NT2/D1 (cell line): ENCODE measurements at regions not wholly inside any gene's neighbourhood (a gene's known extent, or its start where the extent isn't known, plus 50 kb on each side); places are given as distances from the start of the nearest gene placed in this dataset.

Source experiments
- SUZ12 ChIP-seq: IDR thresholded peaks from 2 replicates; pipeline ENCODE4 v1.6.1; 2011; ENCODE audit not compliant: insufficient read length, insufficient read depth; ENCODE audit errors: extremely low read depth
- ZNF274 ChIP-seq: IDR thresholded peaks from 2 replicates; pipeline ENCODE4 v1.6.1; 2011; ENCODE audit warnings: mild to moderate bottlenecking, low read depth, low read length

DNA sequence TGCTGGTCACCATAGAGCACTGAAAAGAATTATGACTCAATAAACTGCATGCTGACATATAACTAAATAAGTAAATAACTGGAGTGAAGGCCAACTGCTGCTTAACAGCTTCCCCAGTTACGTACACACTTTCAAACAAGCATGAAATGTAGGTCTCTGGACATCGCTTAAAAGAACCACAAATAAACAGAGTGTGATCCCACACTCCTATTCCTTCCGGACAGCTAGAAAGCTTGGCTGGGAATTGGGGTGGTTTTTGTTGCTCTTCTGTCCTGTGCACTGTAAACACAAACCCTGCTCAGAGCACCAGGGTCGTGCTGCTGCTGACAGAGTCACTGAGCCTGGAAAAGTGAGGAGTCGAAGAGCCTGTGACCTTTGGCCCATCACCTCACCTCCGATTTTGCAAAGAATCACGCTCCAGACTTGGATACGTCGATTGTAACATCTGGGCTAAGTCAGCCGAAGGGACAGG is 162.7 kb upstream of the NT5C1B start:
- TF ChIP-seq SUZ12 (no peak), ZNF274 (no peak)
